ENCODE measurements at regions not wholly inside any gene's neighbourhood (a gene's known extent, or its start where the extent isn't known, plus 50 kb on each side); places are given as distances from the start of the nearest gene placed in this dataset.

- Histone ChIP-seq H3K4me3 (ENCODE audit: low read depth, low read length) (no peak overlapping the region), H3K27ac (no peak overlapping the region), H3K36me3 (no peaks in the 10 kb centered on the region), H3K9me3 (ENCODE audit: severe bottlenecking) (no peaks in the 10 kb centered on the region), H3K27me3 (ENCODE audit: insufficient read depth, low read depth, severe bottlenecking) (peaks cover 64% of the 10 kb centered on the region)
- DNase-seq = no peak
- TF ChIP-seq CTCF (IDR thresholded peaks at IDR 0.05; ENCODE audit: low read depth, low read length) = no peak
Measured at GRCh38 chr21:28339403-28339802, 653.3 kb downstream of the LTN1 start.

GRCh38 chr21:28338701-28339305 lies 653.9 kb downstream of the LTN1 start:
- Histone ChIP-seq H3K4me3 (ENCODE audit: low read depth, low read length) (no peak overlapping the region), H3K27ac (no peak overlapping the region), H3K27me3 (ENCODE audit: insufficient read depth, low read depth, severe bottlenecking) (peaks cover 61% of the 10 kb centered on the region), H3K9me3 (ENCODE audit: severe bottlenecking) (no peaks in the 10 kb centered on the region), H3K36me3 (no peaks in the 10 kb centered on the region)
- no peak for DNase-seq
- no peak for TF ChIP-seq CTCF (IDR thresholded peaks at IDR 0.05; ENCODE audit: low read depth, low read length)

GRCh38 chr21:28337315-28337714 lies 655.4 kb downstream of the LTN1 start:
- Histone ChIP-seq H3K4me3 (ENCODE audit: low read depth, low read length) (no peak overlapping the region), H3K27ac (no peak overlapping the region)
- DNase-seq = no peak

GRCh38 chr21:28336314-28336713 lies 656.4 kb downstream of the LTN1 start:
- Histone ChIP-seq H3K4me3 (ENCODE audit: low read depth, low read length) (no peak overlapping the region), H3K27me3 (ENCODE audit: insufficient read depth, low read depth, severe bottlenecking) (peaks cover 61% of the 10 kb centered on the region), H3K27ac (no peak overlapping the region), H3K36me3 (no peaks in the 10 kb centered on the region), H3K9me3 (ENCODE audit: severe bottlenecking) (no peaks in the 10 kb centered on the region)
- DNase-seq = no peak
- no peak for TF ChIP-seq CTCF (IDR thresholded peaks at IDR 0.05; ENCODE audit: low read depth, low read length)

More at GRCh38 chr21:28337315-28337714, 655.4 kb downstream of the LTN1 start:
- no peaks in the 10 kb centered on the region for H3K36me3 ChIP-seq
- H3K9me3 ChIP-seq (ENCODE audit: severe bottlenecking) = no peaks in the 10 kb centered on the region
- TF ChIP-seq CTCF (IDR thresholded peaks at IDR 0.05; ENCODE audit: low read depth, low read length) = no peak
- peaks cover 56% of the 10 kb centered on the region for H3K27me3 ChIP-seq (ENCODE audit: insufficient read depth, low read depth, severe bottlenecking)

DNA sequence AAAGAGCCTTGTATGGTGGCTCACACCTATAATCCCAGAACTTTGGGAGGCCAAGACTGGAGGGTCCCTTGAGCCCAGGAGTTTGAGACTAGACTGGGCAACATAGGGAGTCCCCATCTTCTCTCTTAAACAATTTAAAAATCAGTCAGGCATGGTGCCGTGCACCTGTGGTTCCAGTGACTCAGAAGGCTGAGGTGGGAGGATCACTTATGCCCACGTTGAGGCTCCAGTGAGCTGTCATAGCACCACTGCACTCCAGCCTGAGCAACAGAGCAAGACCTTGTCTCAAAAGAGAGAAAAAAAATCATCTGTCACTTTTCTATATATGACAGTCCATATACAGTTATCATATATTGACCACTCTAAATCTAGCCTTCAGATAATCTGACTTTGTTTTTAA lies 658.3 kb downstream of the LTN1 start:
- H3K27ac ChIP-seq = no peak overlapping the region
- no peak overlapping the region for H3K4me3 ChIP-seq (ENCODE audit: low read depth, low read length)
- no peak for TF ChIP-seq CTCF (IDR thresholded peaks at IDR 0.05; ENCODE audit: low read depth, low read length)
- no peak for DNase-seq
- H3K36me3 ChIP-seq = no peaks in the 10 kb centered on the region
- peaks cover 58% of the 10 kb centered on the region for H3K27me3 ChIP-seq (ENCODE audit: insufficient read depth, low read depth, severe bottlenecking)
- no peaks in the 10 kb centered on the region for H3K9me3 ChIP-seq (ENCODE audit: severe bottlenecking)

DNA sequence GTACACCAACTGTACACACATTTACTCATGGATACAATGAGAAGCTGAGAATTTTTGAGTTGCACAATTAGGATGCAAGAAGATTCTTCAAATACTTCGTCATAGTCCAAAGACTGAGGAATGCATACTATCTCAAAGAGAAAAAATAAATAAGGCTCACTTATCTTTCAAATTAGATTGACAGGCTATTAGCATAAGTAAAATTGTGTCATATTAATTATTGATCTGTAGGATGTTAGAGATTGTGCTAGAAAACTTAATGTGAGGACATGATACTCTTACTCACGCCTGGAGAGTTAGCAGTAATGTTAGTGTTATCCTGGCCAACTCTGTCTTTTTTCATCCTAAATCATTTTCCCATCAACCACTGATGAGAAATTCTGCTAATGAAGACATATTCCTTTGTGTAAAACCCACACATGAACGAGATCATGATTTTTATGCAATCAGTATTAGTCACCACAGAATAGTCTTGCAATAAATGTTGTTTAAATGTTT lies 659.0 kb downstream of the LTN1 start:
- Histone ChIP-seq H3K27ac (no peak overlapping the region), H3K4me3 (ENCODE audit: low read depth, low read length) (no peak overlapping the region), H3K9me3 (ENCODE audit: severe bottlenecking) (no peaks in the 10 kb centered on the region), H3K36me3 (no peaks in the 10 kb centered on the region), H3K27me3 (ENCODE audit: insufficient read depth, low read depth, severe bottlenecking) (peaks cover 52% of the 10 kb centered on the region)
- no peak for DNase-seq
- no peak for TF ChIP-seq CTCF (IDR thresholded peaks at IDR 0.05; ENCODE audit: low read depth, low read length)
